ENCODE measurements at regions not wholly inside any gene's neighbourhood (a gene's known extent, or its start where the extent isn't known, plus 50 kb on each side); places are given as distances from the start of the nearest gene placed in this dataset.

DNA sequence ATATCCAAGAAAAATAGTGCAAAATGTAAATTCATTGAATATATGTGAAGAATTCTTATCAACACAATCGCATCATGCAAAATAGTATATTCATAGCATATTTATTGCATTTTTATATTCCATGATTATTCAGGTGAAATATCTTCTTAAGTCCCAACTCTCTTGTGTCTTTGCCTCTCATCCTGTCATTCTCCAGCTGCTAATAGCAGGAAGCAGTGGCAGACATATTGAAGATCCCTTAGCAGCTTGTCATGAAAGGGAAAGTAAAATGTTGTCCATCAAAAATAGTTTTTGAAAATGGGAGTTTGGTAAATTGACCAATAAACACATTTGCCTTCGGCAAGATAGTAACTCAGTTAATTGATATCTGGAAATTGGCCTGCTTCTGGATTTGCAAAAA lies 265.3 kb upstream of the TGFBR2 start:
- DNase-seq, result no peak

DNA sequence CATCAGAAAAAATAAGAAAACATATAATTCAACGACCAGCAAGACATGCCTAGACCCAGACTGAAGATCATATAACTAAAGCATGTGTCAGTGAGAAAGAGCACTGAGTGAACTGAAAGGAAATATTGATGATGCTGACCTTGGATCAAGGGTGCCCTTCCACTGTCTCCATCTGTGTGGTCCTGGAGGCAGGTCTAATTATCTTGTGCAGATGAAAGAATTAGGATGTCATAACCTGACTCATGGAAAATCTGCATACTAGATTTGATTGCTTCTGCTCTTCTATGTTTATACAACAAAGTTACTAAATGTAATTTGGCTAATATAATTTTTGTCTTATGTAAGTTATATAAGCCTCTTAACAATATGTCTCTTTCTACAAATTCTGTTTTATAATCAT lies 264.6 kb upstream of the TGFBR2 start:
- DNase-seq, result no peak

DNA sequence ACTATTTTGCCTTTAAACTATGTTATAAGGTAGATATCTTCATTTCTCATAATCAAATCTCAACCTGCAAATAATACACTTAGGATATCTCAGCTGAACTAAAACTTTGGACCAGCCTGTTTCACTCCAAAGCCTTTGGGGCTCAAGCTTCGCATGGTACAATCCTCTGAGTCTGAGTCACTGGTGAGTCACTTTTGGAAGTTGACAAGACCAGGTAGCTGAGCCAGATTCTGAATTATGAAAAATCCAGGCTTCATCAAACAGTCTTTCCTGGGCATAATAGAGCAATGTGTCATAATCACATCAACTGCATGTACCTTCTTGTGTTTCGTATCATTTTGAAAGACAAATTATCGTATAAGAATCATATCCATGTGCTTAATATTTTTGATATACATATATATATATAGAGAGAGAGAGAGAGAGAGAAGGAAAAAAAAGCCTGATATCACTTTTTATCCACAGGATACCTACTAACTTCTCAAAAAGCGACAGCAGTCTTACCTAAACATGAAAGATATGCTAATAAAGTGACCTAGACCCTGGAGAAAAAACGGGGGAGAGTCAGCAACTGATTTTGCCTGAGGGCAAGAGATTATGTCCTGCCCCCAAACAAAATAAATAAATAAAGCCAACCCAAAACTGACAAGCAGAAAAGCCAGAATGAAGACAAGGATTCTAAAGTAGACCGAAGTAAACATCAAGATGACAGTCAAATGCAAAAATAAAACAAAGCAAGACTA lies 263.9 kb upstream of the TGFBR2 start:
- no peak for DNase-seq

DNA sequence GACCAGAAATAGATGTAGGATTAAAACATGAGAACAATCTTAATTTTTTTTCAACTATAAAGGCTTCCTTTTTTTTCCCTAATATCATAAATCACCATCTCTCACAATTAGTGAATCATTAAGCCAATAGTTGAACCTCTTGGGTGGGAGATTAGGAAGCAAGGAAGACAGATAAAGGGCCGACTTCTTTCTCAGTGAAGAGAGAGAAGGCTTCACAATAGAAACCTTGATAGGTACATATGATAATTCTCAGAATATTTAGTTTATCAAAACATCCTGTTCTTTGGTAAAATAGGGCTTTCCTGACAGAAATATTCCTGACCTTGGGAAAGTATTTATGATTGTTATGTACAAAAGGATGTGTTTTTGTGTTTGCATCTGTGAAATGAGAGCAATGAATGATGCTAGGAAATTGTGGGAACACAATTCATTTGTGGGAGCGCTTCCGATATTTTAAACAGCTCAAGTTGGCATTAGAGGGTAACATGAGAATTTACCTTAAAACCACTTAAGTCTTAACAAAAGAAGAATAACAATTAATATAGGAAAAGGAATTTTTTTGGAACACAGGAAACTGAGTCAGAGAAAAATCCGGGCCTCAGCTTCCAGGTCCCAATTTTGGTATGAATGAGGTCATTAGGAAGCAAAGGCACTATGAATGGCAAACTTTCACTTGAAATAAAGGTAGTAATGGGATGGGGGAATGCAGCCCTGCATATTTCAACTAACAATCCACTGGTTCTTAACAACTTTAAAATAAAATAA lies 263.2 kb upstream of the TGFBR2 start:
- DNase-seq, result no peak

DNA sequence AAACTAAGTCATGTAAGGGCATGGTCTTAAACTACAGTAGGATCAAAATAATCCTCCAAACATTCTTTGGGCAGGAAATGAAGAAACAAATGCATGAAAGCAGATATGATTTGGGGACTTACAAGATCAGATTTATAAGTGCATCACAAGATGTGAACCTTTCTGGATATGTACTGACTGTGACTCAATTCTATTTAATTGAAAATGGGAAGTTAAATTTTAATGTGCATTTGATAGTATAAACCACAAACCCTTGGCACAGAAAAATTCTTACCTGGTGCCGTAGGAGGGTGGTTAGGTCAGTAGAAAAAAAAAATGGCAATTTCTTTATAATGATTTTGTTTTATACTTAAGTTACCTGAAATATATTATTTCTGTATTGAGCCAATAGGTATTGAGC lies 262.5 kb upstream of the TGFBR2 start:
- no peak for DNase-seq

DNA sequence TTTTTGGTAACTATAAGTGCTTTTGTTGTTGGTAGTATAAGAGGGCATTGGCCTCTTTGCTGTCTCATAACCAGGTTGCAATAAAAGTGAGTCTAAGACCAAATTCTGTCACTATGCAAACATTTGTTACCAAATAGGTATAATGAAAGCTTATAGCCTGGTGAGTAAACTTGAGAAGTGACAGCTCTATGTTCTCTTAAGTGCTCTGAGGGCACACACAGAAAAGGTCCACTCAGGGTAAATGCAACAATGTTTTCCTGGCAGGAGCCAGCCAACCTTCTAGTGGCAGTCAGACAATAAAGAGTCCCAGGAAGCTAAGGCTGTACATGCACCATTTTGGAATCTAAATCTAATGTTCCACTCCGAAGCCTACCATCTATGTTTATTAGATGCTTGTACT lies 262.1 kb upstream of the TGFBR2 start:
- DNase-seq, result peak; percentile 64 to 95

DNA sequence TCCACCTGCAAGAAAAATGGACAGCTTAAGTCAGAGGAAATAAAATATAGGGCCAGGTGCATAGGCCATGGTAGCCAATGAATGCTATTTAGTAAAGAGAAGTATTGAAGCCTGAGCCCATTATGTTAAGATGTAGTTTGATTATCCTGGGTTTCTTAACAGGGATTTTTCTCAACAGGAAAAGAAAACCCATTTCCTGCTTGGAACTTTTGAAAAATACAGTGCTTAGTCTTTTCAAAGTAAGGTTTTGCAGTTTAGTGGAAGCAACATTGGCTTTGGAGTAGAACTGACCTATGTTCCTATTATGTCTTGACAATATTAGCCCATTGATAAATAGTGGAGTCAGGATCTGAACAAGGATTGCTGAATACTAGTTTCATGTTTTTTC lies 259.5 kb upstream of the TGFBR2 start:
- no peak for DNase-seq

DNA sequence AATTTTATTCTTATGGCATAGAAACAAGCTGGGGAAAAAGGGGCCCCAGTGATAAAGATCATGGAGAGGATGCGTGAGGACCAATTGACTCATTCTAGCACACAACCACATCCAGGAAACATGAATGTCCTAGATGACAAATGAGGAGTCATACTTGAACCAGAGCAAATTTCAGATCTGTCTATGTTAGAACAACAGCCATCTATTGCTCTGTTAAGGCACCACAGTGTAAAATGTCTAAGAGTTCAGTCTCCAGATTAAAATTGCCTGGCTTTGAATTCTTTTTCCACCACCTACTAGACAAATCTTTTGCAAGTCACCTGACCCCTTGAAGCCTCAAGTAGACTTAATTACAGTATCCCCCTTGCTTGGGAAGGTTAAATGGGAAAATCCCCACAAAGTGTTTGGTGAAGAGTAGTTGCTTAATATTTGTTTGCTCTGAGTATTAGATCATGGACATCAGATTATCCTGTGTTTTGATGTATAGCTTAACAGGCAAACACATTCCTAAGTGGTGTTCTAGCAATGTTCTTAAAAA lies 258.7 kb upstream of the TGFBR2 start:
- DNase-seq, result no peak

DNA sequence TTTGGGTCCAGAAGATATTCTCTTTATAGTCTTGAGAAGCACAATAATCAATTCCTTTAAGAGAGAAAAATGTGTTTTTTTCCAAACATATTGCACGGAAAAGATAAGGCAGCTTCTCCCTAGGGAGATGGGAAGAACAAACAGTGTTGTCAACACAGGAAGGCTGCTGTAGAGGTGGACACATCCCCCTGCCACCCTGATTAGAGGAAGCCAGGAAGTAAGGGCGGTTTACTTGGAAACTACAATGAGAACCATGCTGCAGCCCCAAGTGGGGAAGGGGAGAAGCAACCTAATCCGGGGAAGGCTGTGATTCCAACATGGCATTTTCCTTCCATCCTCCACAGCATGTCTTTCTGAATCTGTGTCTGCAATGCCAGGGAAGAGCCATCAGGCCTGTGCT lies 256.9 kb upstream of the TGFBR2 start:
- peak in 1 of 2 experiments; percentile 28 for DNase-seq

DNA sequence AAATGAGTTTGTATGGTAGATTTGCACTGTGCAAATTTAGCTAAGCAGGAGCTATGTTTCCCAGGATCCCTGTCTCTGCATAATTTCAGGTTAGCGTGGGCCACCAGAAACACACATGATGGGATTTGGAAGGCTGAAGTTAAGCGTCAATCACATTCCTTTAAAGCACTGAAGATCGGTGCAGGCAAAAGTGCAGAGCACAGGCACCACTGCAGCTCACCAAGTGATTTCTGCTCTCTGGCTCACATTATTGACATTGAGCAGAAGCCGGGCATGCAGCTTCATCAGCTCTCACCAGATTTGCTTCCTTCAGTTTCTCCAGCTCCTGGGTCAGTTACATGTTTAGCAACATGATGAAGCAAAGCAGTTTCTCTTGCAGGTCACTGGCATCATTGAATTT lies 256.4 kb upstream of the TGFBR2 start:
- no peak for DNase-seq

DNA sequence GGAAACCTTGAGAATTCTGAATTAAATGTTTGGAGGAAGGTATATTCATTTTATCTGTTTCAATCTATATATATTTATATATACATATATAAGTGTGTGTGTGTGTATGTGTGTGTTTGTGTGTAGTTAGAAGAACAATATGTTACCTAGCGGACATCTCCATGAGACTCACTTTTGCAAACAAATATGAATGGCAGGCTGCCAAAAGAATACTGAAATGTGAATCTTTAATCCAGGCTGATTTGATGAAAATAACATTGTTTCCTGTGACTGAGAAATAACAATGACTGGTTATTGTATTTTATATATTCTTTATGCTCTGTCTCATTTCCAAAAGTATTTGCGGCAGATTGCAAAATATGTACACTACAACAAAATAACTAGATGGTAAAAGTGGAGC lies 255.5 kb upstream of the TGFBR2 start:
- DNase-seq, result no peak

DNA sequence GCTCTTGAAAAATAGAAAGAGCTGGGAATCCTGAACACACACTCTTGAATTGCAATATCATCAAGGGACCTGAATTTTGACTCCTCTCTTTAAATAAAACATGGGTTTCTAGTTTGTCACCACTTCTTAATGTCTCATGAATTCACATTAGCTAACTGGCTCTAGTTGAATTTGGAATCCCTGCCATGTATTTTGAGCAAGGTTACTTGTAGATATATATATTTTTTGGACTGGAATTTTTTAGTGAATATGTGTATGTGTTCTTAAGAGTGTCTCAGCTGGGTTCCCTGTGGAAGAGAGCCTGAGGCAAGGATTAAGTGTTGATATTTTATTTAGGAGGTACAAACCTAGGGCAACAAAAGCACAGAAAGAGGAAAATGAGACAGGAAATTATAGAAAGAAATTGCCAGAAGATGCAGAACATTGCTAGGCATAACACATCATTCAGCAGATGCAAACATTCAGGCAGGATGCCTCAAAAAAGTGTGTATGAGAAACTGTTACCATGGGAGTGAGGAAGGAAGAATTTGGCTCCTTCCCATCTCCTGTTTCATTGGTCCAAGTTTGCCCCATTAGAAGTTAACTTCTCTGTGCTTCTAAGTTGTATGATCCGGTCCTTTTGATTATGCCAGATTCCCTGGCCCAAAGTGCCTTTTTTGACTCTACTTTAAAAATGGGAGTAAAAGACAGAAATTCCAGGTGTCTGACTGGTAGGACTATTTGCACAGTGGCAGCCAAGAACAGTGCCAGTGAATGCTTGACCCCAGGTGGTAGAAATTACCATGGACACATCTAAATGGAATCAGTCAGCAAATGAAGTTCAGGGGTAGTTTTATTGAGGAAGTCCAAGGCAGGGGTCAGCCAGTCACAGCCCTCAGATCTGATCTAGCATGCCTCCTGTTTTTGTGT lies 253.7 kb upstream of the TGFBR2 start:
- peak in 1 of 2 experiments; percentile 57 for DNase-seq

DNA sequence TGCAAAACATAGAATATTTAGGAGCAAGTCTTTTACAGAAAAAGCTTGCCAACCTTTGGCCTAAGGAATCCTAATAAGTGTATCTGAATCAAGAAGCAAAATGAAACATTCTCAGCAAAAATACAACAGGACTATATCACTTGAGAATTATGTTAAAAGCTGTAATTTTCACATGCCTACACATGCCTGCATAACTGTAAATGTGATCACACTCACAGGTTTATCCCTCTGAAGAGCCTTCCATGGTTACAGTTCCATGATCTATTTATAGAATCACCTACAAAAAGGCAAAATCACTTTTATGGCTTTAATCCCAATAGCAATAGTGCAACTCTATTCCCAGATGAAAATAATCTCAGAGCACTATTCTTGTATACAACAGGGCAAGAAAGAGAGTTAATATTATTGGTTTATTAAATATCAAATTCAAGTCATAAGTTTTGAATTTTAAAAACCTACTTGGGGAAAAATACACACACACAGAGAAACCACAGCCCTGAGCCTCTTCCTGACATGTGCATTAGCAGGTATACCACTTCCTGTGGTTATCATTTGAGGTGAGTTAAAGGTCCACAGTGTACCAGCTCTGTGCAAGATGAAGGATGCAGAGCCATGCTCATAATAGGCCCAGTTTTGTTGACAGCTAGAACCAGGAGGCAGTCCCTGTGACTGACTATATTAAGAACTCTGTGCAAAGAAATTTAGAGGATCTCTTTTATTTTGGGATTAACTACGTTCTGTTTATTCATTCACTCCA lies 252.5 kb upstream of the TGFBR2 start:
- DNase-seq, result no peak

DNA sequence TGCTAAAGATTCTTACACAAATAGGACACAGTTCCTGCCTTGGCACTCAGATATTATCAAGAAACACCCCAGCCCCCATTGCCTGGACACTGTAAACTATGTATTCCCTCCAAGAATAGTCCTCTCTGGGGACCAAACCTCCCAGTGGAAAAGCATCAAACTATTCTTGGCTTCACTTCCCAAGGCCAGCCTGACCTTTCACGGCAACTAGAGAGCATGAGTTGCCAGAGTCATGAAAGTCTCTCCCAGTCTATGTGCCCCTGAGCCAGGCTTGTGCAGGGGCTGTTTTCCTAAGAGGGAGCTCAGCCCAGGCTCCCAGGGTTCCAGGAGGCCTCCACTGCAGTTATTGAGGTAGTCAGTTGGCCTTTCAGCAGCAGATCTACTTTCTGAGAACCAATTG lies 251.9 kb upstream of the TGFBR2 start:
- DNase-seq, result no peak

DNA sequence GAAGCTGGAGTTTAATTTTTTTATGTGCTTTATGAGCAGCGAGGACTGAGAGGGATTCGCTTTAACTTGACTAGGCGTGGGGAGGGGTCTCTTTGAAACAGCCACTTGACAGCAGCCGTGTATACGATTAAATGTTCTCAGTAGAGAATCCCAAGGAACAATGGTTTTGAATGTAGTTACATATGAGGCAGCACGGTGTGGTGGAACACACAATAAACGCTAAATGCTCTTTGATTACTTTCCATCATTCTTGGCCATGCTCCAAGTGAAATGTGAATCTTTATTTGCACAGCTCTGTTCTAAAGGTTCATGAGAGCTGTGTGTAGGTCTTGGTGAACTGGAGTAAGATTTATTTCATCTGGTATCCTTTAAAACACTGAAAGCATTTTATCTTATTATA lies 251.4 kb upstream of the TGFBR2 start:
- DNase-seq, result peak; percentile 81 to 96

DNA sequence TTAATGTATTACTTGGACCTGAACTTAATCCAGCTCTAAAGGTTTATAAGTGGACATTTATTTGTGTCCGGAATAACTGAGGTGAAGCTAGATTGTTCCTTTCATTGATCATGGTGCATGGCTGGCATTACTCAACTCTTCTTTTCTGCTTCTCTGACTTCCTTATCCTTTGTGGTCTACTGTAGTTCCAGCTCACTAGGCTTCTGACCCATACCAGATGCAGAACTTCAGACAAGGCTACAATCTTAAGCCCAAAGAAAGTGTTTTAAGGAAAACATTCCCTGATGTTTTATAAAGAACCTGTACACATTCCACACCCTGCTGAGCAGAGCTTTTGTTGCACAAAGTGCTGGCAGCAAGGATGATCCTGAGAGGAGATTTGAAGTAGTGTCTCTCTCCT lies 250.8 kb upstream of the TGFBR2 start:
- DNase-seq, result no peak

DNA sequence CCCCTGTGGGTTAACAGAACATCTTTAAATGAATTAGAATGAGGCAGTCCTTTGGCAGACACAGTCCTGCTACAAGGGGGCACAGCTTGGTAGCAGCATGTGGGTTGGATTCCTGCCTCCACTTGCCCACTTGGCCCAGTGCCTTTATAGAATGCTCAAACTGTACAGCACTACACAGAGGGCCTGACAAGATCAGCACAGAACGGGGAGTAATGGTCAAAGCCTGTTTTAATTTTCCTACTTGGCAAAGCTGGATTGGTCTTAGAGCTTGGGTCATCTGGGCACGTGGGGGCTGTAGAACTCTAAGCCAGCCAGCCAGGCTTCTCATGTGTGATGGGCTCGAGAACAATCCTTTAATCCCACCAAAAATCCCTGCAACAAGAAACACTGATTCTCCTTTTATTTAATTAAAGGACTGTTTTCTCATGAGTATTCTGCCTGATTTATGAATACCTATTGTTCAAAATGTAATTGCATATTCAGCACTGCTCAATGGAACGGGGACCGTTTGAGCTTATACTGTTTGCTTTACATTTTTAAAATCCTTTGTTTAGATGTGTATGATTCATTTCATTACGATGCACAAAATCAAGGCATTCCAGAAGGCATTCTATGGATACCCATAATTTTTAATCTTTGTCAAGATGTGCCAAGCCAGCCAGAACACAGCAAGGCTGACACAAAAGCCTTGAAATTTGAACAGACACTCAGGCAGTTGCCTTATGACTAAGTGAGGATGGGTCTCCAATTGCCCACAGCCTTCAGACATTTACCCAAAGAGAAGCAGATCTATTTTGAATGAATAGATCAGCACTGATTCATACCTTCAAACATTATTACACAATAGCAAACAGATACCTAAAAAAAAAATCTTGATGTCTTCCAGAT lies 249.3 kb upstream of the TGFBR2 start:
- DNase-seq, result peak in 1 of 2 experiments; percentile 14

DNA sequence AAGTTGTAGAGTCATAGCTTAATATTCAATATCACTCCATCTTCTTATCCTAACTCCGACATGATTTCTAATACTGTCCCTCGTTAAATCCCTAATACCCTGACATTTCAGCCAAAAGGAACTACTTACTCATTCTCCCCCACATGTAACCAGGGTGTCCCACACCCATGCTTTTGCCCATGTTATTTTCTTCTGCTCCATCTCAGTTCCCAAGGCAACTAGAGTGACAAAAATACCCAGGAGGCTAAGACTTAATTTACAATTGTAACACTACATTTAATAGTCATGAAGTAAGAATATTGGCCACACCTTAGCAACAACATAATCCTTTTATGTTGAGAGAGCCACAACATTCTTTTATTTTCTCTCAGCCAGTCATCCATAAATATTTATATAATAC lies 248.5 kb upstream of the TGFBR2 start:
- DNase-seq, result no peak

DNA sequence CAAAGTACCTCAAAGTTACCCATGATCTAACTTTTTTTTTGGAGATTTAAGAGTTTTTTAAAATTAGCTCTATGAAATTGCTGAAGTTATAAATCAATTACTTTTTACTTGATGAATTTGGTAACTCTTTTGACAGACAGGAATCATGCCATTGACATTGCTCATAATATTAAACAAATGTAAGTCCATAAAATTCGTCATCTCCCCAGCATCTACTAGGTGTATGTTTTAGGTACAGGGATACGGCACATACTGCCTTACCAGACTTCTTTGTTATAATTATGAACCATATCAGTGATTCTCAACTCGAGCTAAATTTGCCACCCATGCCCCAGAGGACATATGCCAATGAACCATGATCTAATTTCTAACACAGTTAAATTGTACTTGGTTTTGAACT lies 247.5 kb upstream of the TGFBR2 start:
- DNase-seq, result no peak

DNA sequence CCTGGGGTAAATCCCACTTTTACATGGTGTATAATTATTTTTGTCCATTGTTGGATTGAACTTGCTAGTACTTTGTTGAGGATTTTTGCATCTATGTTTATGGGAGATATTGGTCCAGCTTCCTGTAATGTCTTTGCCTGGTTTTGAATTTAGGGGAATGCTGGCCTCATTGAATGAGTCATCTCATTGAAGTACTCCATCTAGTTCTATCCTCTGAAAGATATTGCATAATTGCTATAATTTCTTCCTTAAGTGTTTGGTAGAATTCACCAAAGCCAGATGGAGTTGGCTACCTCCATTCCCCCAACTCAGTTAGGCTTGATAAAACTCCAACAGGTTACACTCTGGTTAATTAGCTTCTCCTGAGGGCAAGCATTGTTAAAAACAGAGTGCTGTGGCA lies 237.4 kb upstream of the TGFBR2 start:
- no peak for DNase-seq

DNA sequence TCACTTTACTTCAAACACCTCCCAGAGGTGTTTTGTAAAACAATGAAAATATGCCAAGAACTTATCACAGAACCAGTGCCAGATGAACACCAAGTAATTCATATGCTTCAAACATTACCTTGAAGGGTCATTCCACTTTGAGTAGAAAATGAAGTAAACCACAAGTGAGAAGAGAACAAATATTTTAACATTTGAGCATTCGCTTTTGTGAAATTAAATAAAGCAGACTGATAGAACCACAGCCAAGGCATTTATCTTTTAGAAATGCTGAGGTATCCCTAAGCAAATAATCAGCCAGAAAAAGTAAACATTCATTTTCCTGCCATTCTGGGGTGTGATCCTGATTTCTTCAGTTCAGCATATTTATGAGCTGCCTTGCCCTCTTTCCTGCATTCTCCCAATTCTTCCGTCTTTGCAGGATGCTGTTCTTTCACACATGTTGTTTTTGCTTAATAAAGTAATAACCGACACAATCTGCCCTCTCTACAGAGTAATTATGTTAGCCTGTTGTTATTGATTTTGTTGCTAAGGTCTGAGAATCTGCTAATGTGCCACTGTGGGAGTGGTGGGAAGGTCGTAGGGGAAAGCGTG lies 235.6 kb upstream of the TGFBR2 start:
- DNase-seq, result no peak

All from NCI-H2081 (cell line).